Activated CD8-positive, alpha-beta memory T cell treated with anti-CD3 and anti-CD28 coated beads, Interleukin-2, amount 10 ng/mL, durations not matched to agents 7 days and 5 days (primary cell): ENCODE measurements at regions not wholly inside any gene's neighbourhood (a gene's known extent, or its start where the extent isn't known, plus 50 kb on each side); places are given as distances from the start of the nearest gene placed in this dataset.

Experiments used
- ATAC-seq: fragments of 150-1000 bp; cut with Tn5 transposase; one replicate; pipeline ENCODE4 v1.10.0; 2021; ENCODE audit warnings: moderate library complexity
- CTCF ChIA-PET: fragments of 350-600 bp; sonication (Branson Sonifier 250); formaldehyde crosslinking; loops from one replicate; lab custom pipeline; 2021; ENCODE audit warnings: antibody characterized with exemption; lab: Charles Lee
- DNase-seq: peaks from one replicate; pipeline ENCODE4 v3.0.0-alpha.2; 2020
- H3K27ac Mint-ChIP-seq: one replicate; pipeline ENCODE4 v1.8.0; 2021; ENCODE audit warnings: mild to moderate bottlenecking, mixed read lengths
- H3K27me3 Mint-ChIP-seq: one replicate; pipeline ENCODE4 v1.8.0; 2021; ENCODE audit warnings: mixed read lengths
- H3K36me3 Mint-ChIP-seq: one replicate; pipeline ENCODE4 v1.8.0; 2021; ENCODE audit warnings: mild to moderate bottlenecking, mixed read lengths
- H3K4me1 Mint-ChIP-seq: one replicate; pipeline ENCODE4 v1.8.0; 2021; ENCODE audit warnings: mixed read lengths
- H3K4me3 Mint-ChIP-seq: one replicate; pipeline ENCODE4 v1.8.0; 2021; ENCODE audit warnings: mild to moderate bottlenecking, moderate library complexity, mixed read lengths
- H3K9me3 Mint-ChIP-seq: one replicate; pipeline ENCODE4 v1.8.0; 2022; ENCODE audit warnings: low read depth, mixed read lengths

GRCh38 chr15:61556037-61556648 is 327.0 kb upstream of the RORA start:
- no peaks in the 10 kb centered on the region for H3K36me3 Mint-ChIP-seq
- peaks cover 16% of the 10 kb centered on the region for H3K4me1 Mint-ChIP-seq
- H3K27me3 Mint-ChIP-seq = peaks cover 33% of the 10 kb centered on the region
- DNase-seq (no peak), ATAC-seq (peak; percentile 47)
- no peaks in the 10 kb centered on the region for H3K9me3 Mint-ChIP-seq
- no peak overlapping the region for H3K27ac Mint-ChIP-seq
- CTCF ChIA-PET = no interaction called here
- no peak overlapping the region for H3K4me3 Mint-ChIP-seq

GRCh38 chr15:61549727-61550126 is 320.6 kb upstream of the RORA start:
- no peak overlapping the region for H3K27ac Mint-ChIP-seq
- DNase-seq = no peak
- H3K4me3 Mint-ChIP-seq = no peak overlapping the region
- no peak for ATAC-seq
- no peaks in the 10 kb centered on the region for H3K9me3 Mint-ChIP-seq
- CTCF ChIA-PET = no interaction called here
- peaks cover 15% of the 10 kb centered on the region for H3K27me3 Mint-ChIP-seq
- no peaks in the 10 kb centered on the region for H3K36me3 Mint-ChIP-seq
- no peaks in the 10 kb centered on the region for H3K4me1 Mint-ChIP-seq

DNA sequence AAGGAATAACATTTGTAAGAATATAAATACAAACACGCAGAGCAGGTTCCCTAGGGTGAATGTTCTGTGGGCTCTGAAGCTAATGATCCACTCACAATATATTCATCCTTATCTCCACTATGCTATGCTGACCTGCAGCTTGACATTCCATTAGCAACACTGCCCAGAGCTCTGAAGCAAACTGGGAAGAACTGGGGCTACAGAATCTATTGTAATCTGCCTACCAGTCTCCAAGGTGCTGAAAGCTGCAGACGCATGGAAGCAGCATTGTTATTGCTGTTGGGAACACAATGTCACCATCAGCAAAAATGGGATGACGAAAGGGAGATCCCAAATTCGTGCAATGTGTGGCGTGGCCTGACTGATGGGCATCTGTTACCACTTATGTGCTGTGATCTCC is 316.7 kb upstream of the RORA start:
- ATAC-seq (no peak), DNase-seq (no peak)
- peaks cover 8% of the 10 kb centered on the region for H3K27me3 Mint-ChIP-seq
- no peaks in the 10 kb centered on the region for H3K4me1 Mint-ChIP-seq
- no peaks in the 10 kb centered on the region for H3K9me3 Mint-ChIP-seq
- no peaks in the 10 kb centered on the region for H3K36me3 Mint-ChIP-seq
- no peak overlapping the region for H3K4me3 Mint-ChIP-seq
- CTCF ChIA-PET = no interaction called here
- no peak overlapping the region for H3K27ac Mint-ChIP-seq

DNA sequence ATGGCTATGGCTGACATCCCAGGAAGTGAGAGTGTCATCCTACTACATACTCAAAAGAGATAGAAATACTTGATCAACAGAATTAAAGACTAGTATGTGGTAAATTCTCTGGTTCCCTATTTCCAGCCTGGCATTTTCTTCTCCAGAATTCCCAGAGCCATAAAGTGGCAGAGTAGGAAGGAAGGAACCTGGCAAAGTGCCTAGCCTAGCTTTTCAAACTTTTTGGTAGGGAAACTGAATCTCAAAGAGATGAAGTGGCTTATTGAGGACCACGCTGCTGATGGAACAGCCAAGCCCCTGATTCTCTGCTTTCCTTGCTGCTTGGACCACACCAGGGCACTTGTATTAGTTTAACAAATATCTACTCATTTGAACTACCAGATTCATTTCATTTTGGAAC is 312.4 kb upstream of the RORA start:
- Mint-ChIP-seq H3K36me3 (no peaks in the 10 kb centered on the region), H3K4me1 (no peaks in the 10 kb centered on the region), H3K27ac (no peak overlapping the region), H3K9me3 (no peaks in the 10 kb centered on the region), H3K27me3 (peaks cover 21% of the 10 kb centered on the region), H3K4me3 (no peak overlapping the region)
- ATAC-seq = no peak
- DNase-seq = no peak
- CTCF ChIA-PET = no interaction called here

DNA sequence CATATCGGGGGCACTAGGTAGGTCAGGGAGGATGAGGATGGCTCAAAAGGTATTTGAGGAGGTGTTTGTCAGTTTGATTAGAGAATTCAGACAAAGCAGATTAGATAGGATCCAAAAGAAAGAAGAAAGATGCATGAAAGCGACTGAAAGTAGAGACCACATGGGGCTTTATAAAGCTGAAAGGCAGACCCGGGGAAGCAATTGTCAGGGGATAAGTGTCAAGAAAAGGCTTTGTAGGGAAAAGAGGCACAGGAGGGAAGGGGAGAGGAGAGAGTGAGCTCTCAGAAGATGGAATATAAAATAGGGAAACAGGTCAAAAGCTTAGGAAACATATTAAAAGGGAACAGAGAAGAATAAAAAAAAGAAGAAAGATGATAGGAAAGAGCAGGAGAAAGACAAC is 308.2 kb upstream of the RORA start:
- Mint-ChIP-seq H3K27ac (no peak overlapping the region), H3K36me3 (no peaks in the 10 kb centered on the region), H3K9me3 (no peaks in the 10 kb centered on the region), H3K4me3 (no peak overlapping the region), H3K4me1 (no peaks in the 10 kb centered on the region), H3K27me3 (peaks cover 26% of the 10 kb centered on the region)
- DNase-seq (no peak), ATAC-seq (no peak)
- CTCF ChIA-PET = no interaction called here

GRCh38 chr15:61534986-61535385 is 305.9 kb upstream of the RORA start:
- H3K4me3 Mint-ChIP-seq = no peak overlapping the region

DNA sequence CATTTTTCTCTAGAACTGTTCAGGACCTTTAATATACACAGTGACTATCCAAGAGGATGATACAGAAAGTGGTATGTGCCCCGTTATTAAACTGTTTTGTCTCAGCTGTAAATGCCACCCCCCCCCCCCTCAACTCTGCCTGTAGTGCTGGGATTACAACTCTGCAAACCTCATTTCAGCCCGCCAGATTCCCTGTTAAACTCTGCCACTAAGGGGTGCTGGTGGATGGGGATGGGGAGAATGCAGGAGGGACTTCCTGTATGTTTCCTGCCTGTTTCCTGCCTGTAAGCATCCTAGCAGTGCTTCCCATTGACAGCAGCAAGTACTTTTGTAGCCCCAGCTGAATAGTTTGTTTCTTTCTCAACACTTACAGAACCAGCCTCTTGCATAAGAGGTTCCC is 301.7 kb upstream of the RORA start:
- H3K27me3 Mint-ChIP-seq = peaks cover 8% of the 10 kb centered on the region
- no peak overlapping the region for H3K27ac Mint-ChIP-seq
- no peak for DNase-seq
- H3K4me3 Mint-ChIP-seq = no peak overlapping the region
- no peaks in the 10 kb centered on the region for H3K36me3 Mint-ChIP-seq
- CTCF ChIA-PET = interaction anchor here (0.7 kb wide), 1 partner anchor 294 kb away, joined by 3 read pairs; no protein-coding TSS in a partner anchor
- H3K9me3 Mint-ChIP-seq = no peaks in the 10 kb centered on the region
- no peak for ATAC-seq
- peaks cover 7% of the 10 kb centered on the region for H3K4me1 Mint-ChIP-seq

More at GRCh38 chr15:61534986-61535385, 305.9 kb upstream of the RORA start:
- Mint-ChIP-seq H3K36me3 (no peaks in the 10 kb centered on the region), H3K4me1 (no peaks in the 10 kb centered on the region), H3K27ac (no peak overlapping the region), H3K27me3 (peaks cover 30% of the 10 kb centered on the region), H3K9me3 (no peaks in the 10 kb centered on the region)
- no peak for DNase-seq
- ATAC-seq = no peak
- CTCF ChIA-PET = no interaction called here

GRCh38 chr15:61528581-61528910 is 299.4 kb upstream of the RORA start:
- Mint-ChIP-seq H3K9me3 (no peaks in the 10 kb centered on the region), H3K27me3 (peaks cover 12% of the 10 kb centered on the region), H3K4me3 (no peak overlapping the region), H3K27ac (no peak overlapping the region), H3K4me1 (peaks cover 15% of the 10 kb centered on the region), H3K36me3 (no peaks in the 10 kb centered on the region)
- no peak for ATAC-seq
- DNase-seq = no peak
- CTCF ChIA-PET = no interaction called here

- no peak overlapping the region for H3K4me3 Mint-ChIP-seq
- peaks cover 12% of the 10 kb centered on the region for H3K27me3 Mint-ChIP-seq
- H3K27ac Mint-ChIP-seq = no peak overlapping the region
- DNase-seq (no peak), ATAC-seq (no peak)
- peaks cover 20% of the 10 kb centered on the region for H3K4me1 Mint-ChIP-seq
- CTCF ChIA-PET = no interaction called here
- H3K9me3 Mint-ChIP-seq = no peaks in the 10 kb centered on the region
- H3K36me3 Mint-ChIP-seq = no peaks in the 10 kb centered on the region
Measured at GRCh38 chr15:61527836-61528580, 298.9 kb upstream of the RORA start.

GRCh38 chr15:61524545-61524944 is 295.4 kb upstream of the RORA start:
- DNase-seq (no peak), ATAC-seq (no peak)
- Mint-ChIP-seq H3K4me3 (no peak overlapping the region), H3K9me3 (no peaks in the 10 kb centered on the region), H3K36me3 (no peaks in the 10 kb centered on the region), H3K27me3 (peaks cover 18% of the 10 kb centered on the region), H3K27ac (no peak overlapping the region), H3K4me1 (peaks cover 32% of the 10 kb centered on the region)
- CTCF ChIA-PET = no interaction called here

- ATAC-seq = no peak
- Mint-ChIP-seq H3K4me3 (no peak overlapping the region), H3K27ac (no peak overlapping the region), H3K4me1 (peaks cover 32% of the 10 kb centered on the region), H3K27me3 (peaks cover 22% of the 10 kb centered on the region), H3K9me3 (no peaks in the 10 kb centered on the region), H3K36me3 (no peaks in the 10 kb centered on the region)
- CTCF ChIA-PET = interaction anchor here (1.6 kb wide), 1 partner anchor 310 kb away, joined by 5 read pairs; no protein-coding TSS in a partner anchor
- no peak for DNase-seq
Measured at GRCh38 chr15:61524086-61524485, 295.0 kb upstream of the RORA start.

- H3K36me3 Mint-ChIP-seq = no peaks in the 10 kb centered on the region
- no peak overlapping the region for H3K4me3 Mint-ChIP-seq
- no peaks in the 10 kb centered on the region for H3K9me3 Mint-ChIP-seq
- H3K4me1 Mint-ChIP-seq = peaks cover 24% of the 10 kb centered on the region
- DNase-seq (no peak), ATAC-seq (peak; percentile 53)
- H3K27ac Mint-ChIP-seq = peak overlapping the region; percentile 38
- peaks cover 30% of the 10 kb centered on the region for H3K27me3 Mint-ChIP-seq
- CTCF ChIA-PET = interaction anchor here (1.5 to 1.6 kb wide), 2 partner anchors 11 to 312 kb away, joined by 3 to 5 read pairs; no protein-coding TSS in a partner anchor
Measured at GRCh38 chr15:61522411-61522810, 293.3 kb upstream of the RORA start.

- no peak overlapping the region for H3K27ac Mint-ChIP-seq
- DNase-seq (no peak), ATAC-seq (no peak)
- no peak overlapping the region for H3K4me3 Mint-ChIP-seq
- CTCF ChIA-PET = interaction anchor here (1.5 kb wide), 1 partner anchor 11 kb away, joined by 3 read pairs; no protein-coding TSS in a partner anchor
- H3K27me3 Mint-ChIP-seq = peaks cover 34% of the 10 kb centered on the region
- peaks cover 24% of the 10 kb centered on the region for H3K4me1 Mint-ChIP-seq
- H3K9me3 Mint-ChIP-seq = no peaks in the 10 kb centered on the region
- no peaks in the 10 kb centered on the region for H3K36me3 Mint-ChIP-seq
Measured at GRCh38 chr15:61521953-61522352, 292.9 kb upstream of the RORA start.

DNA sequence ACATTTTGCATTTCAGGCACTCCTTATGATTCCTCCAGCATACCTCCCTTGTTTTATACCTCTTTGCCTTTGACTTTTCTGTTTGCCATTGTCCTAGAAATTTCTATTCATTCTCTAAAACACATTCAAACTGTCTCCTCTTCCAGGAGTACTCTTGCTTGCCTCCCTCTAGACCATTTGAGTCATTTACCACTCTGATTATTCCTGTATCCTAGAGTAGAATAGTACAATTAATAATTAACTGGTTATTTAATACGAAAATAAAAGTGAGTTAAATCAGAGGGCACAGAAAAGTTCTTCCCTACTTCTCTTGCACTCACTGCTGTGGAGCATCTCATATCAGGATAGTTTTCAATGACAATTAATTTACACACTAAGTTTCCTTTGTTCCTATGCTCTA is 290.2 kb upstream of the RORA start:
- Mint-ChIP-seq H3K4me3 (no peak overlapping the region), H3K27me3 (peaks cover 33% of the 10 kb centered on the region), H3K36me3 (no peaks in the 10 kb centered on the region), H3K27ac (no peak overlapping the region), H3K9me3 (no peaks in the 10 kb centered on the region), H3K4me1 (peaks cover 23% of the 10 kb centered on the region)
- ATAC-seq = no peak
- DNase-seq = no peak
- CTCF ChIA-PET = no interaction called here
